Retinal pigment epithelial cell (primary cell): ENCODE measurements at regions not wholly inside any gene's neighbourhood (a gene's known extent, or its start where the extent isn't known, plus 50 kb on each side); places are given as distances from the start of the nearest gene placed in this dataset.

Experiments used
- DNase-seq: peaks from one replicate; pipeline ENCODE4 v3.0.0-alpha.2; 2010; ENCODE audit warnings: low read depth
- H3K4me3 ChIP-seq: 2 replicates; pipeline ENCODE4 v1.5.1; 2011; ENCODE audit warnings: mild to moderate bottlenecking, low read length, control low read depth, moderate library complexity
- CTCF ChIP-seq: conservative IDR thresholded peaks from 2 replicates; pipeline ENCODE4 v1.5.1; 2011; ENCODE audit warnings: low read depth, low read length, control low read depth, inconsistent platforms

- no peak for DNase-seq
- TF ChIP-seq CTCF = no peak
- no peak overlapping the region for H3K4me3 ChIP-seq
Observed at GRCh38 chr7:35374858-35375257, 121.0 kb upstream of the TBX20 start.

GRCh38 chr7:35371221-35371620 lies 117.3 kb upstream of the TBX20 start:
- no peak for DNase-seq
- TF ChIP-seq CTCF = no peak
- no peak overlapping the region for H3K4me3 ChIP-seq

- no peak for TF ChIP-seq CTCF
- DNase-seq = no peak
- no peak overlapping the region for H3K4me3 ChIP-seq
Observed at GRCh38 chr7:35370687-35371086, 116.8 kb upstream of the TBX20 start.

- H3K4me3 ChIP-seq = no peak overlapping the region
- no peak for DNase-seq
- TF ChIP-seq CTCF = no peak
Observed at GRCh38 chr7:35366167-35367155, 112.6 kb upstream of the TBX20 start.

- H3K4me3 ChIP-seq = no peak overlapping the region
- DNase-seq = no peak
- TF ChIP-seq CTCF = no peak
Observed at GRCh38 chr7:35365523-35365922, 111.6 kb upstream of the TBX20 start.

GRCh38 chr7:35362341-35362740 lies 108.4 kb upstream of the TBX20 start:
- H3K4me3 ChIP-seq = no peak overlapping the region
- DNase-seq = no peak
- TF ChIP-seq CTCF = no peak

GRCh38 chr7:35359423-35359822 lies 105.5 kb upstream of the TBX20 start:
- no peak for DNase-seq
- TF ChIP-seq CTCF = no peak
- H3K4me3 ChIP-seq = no peak overlapping the region
